CD4-positive, alpha-beta T cell treated with Interleukin-17A for 4 hours (primary cell): ENCODE measurements at regions not wholly inside any gene's neighbourhood (a gene's known extent, or its start where the extent isn't known, plus 50 kb on each side); places are given as distances from the start of the nearest gene placed in this dataset.

ENCODE experiments used
- DNase-seq: peaks from one replicate; pipeline ENCODE4 v3.0.0-alpha.2; 2020; ENCODE audit warnings: mixed read lengths

DNA sequence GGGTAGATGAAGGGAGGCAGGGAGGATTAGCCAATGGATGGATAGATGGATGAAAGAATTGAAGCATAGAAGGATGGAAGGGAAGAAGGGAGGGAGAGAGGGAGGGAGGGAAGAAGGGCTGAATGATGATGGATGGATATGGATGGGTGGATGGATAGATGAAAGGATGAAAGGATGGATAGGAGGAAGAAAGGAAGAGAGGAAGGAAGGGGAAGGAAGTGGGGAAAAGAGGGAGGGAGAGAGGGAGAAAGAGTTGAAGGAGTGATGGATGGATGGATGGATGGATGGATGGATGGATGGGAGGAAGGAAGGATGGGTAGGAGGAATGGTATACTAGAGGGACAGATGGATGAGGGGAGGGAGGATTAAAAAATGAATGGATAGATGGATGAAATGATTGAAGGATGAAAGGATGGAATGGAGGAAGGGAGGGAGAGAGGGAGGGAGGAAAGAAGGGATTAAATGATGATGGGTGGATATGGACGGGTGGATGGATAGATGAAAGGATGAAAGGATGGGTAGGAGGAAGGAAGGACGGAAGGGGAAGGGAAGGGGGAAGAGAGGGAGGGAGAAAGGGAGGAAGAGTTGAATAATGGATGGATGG lies 145.9 kb downstream of the MN1 start:
- no peak for DNase-seq

- no peak for DNase-seq
Observed at GRCh38 chr22:27656970-27657369, 144.6 kb downstream of the MN1 start.

GRCh38 chr22:27660306-27660705 lies 141.2 kb downstream of the MN1 start:
- DNase-seq: no peak

GRCh38 chr22:27662359-27663301 lies 138.9 kb downstream of the MN1 start:
- DNase-seq: no peak

GRCh38 chr22:27663812-27664211 lies 137.7 kb downstream of the MN1 start:
- no peak for DNase-seq

- DNase-seq: no peak
Observed at GRCh38 chr22:27666272-27666997, 135.1 kb downstream of the MN1 start.

GRCh38 chr22:27667121-27667843 lies 134.3 kb downstream of the MN1 start:
- no peak for DNase-seq

DNA sequence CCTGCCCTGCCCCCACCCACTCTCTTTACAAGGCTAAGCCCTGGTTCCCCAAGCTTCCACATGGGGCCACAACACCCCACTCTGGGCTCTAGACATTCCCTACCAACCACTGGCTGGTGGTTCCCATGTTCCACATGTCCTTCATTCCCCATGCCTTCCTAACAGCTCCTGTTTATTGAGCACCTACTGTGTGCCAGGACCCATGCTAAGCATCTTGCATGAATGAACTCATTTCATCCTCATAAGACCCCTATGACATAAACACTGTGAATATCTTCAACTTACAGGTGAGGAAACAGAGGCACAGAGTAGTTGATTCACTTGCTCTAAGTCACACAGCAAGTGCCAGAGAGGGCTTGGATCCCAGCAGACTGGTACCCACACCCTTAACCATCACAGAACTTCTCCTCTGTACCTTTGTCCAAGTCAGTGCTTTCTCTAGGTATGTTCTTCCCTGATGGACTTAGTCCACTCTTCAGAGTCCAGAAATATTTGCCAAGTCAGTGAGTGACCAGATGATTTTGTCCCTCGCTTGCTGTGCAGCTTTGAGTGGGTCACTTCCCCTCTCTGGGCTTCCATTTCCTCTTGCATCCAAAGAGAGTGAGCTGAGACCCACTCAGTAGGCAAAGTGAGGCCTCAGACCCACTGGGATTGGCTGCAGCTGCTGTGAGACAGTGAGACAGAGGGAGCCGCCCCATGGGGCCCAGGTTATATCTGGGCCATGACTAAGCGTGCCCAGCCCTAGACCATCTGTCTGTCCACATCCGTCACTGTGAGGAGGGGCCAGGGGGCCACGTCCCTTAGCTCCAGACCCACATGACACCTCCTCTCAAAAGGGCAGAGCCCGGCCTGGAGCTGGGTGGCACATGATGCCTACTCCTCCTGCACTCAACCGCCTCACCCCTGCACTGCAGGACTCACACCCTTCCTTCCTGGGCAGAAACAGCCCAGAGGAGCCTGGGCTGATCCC lies 132.4 kb downstream of the MN1 start:
- no peak for DNase-seq

- no peak for DNase-seq
Observed at GRCh38 chr22:27669798-27670599, 131.6 kb downstream of the MN1 start.

- no peak for DNase-seq
Observed at GRCh38 chr22:27670701-27671412, 130.7 kb downstream of the MN1 start.

DNA sequence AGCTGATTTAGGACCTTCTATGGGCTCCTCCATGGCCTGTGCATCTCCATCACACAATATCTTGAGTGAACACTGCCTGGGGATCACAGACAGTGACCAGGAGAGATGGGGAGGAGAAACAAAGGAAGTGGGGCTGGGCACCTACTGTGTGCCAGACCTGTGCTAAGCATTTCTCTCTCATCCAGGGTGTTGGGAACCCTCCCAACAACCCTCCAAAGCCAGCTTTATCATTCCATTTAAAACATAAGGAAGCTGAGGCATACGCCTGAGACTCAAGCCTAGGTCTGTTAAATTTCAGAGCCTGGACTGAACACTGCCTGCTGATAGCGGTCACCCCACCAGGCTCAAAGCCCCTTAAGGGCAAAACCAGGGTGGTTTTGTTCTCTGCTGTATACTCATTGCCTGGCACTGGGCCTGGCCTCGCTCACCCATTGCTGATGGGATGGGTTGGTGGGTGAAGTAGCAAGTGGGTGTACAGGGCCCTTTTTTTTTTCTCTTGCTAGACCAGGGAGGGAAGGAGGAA lies 130.1 kb downstream of the MN1 start:
- no peak for DNase-seq

DNA sequence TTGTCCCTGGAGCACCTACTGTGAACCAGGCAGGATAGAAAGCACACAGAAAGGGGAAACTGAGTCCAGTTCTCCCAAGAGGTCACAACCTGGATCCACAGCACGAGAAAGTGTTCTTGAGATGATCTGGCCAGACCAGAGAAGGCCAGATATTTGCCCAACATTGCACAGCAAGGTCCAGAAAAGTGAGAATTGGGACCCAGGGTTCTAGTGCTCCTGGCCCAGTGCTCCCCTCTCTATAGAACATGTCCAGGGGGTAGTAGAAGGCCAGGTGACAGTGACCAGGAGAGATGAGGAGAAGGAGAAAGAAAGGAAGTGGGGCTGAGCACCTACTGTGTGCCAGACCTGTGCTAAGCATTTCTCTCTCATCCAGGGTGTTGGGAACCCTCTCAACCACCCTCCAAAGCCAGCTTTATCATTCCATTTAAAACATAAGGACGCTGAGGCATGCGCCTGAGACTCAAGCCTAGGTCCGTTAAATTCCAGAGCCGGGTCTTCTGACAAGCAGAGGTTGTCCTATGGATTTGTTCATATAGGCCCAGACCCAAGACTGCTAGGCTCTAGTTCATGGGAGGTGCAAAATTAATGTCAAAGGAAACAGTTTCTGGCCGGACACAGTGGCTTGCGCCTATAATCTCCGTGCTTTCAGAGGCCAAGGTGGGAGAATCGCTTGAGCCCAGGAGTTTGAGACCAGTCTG lies 128.7 kb downstream of the MN1 start:
- DNase-seq: no peak

- DNase-seq: no peak
Observed at GRCh38 chr22:27673839-27674238, 127.7 kb downstream of the MN1 start.

GRCh38 chr22:27674261-27674923 lies 127.2 kb downstream of the MN1 start:
- no peak for DNase-seq

DNA sequence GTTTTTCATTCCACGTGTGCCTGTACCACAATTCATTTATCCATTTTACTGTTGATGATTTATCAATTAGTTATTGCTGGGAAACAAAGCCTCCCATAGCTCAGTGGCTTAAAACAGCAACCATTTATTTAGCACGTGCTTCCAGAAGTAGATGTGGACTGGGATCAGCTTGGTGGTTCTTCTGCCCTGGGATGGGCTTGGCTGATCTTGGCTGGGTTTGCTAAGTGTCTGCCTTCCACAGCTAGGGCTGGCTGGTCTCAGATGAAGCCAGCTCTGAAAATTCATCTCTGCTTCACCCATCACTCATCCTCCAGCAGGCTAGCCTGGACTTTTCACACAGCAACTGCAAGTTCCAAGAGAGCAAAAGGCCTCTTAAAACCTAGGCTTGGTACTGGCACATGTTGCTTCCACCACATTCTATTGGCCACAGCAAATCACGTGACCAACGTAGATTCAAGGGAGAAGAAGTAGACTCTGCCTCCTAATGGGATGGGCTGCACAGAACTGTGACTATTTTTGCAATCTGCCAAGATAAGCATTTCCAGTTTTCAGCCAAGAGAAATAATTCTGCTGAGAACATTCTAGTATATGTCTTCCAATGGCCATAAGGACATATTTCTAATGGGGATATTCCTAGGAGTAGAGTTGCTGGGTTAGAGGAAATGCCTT lies 124.9 kb downstream of the MN1 start:
- no peak for DNase-seq

GRCh38 chr22:27677905-27678458 lies 123.6 kb downstream of the MN1 start:
- no peak for DNase-seq

DNA sequence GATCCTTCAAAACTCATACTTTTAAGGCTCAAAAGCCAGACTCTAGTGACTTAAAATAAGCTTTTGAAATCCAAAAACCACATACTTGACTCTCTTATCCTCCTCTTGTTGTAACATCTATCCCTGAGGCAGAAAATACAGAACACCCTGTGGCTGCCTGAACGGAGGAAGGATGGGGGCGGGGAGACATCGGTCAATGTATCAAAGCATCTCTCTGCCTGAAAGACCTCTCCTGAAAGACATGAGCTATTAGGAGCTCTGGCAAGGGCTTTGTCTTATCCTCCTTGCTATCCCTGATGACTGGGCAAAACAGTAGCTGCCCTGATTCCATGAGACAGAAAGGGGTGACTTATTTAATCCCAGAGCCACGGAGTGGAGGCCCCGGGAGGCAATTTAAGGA lies 122.4 kb downstream of the MN1 start:
- DNase-seq: no peak
